BE2C (cell line): ENCODE measurements at regions not wholly inside any gene's neighbourhood (a gene's known extent, or its start where the extent isn't known, plus 50 kb on each side); places are given as distances from the start of the nearest gene placed in this dataset.
"Not testable (repeated sequence)": the region's sequence is repeated elsewhere in the genome, so short reads cannot be mapped to it uniquely, and the experiment has no call there.

Experiments used
- DNase-seq: peaks from one replicate; pipeline ENCODE4 v3.0.0-alpha.2; 2020
- H3K27me3 ChIP-seq: fragments of 250-450 bp; sonication (Bioruptor Pico); 2 replicates; pipeline ENCODE4 v1.5.1; 2020; ENCODE audit warnings: mild to moderate bottlenecking
- H3K36me3 ChIP-seq: fragments of 250-450 bp; sonication (Bioruptor Pico); 2 replicates; pipeline ENCODE4 v1.5.1; 2020; ENCODE audit warnings: mild to moderate bottlenecking
- H3K4me1 ChIP-seq: fragments of 250-450 bp; sonication (Bioruptor Pico); 2 replicates; pipeline ENCODE4 v1.5.1; 2020
- H3K4me3 ChIP-seq: 2 replicates; pipeline ENCODE4 v1.5.1; 2011; ENCODE audit warnings: low read depth, low read length
- H3K9me3 ChIP-seq: fragments of 250-450 bp; sonication (Bioruptor Pico); 2 replicates; pipeline ENCODE4 v1.5.1; 2020
- TF ChIP-seq, protein P1 (sequence below): IDR thresholded peaks from 2 replicates; pipeline ENCODE4 v1.5.1; 2012; ENCODE audit warnings: mild to moderate bottlenecking, low read depth, low read length

GRCh38 chr11:37277896-37278465, 679.9 kb upstream of the RAG2 start:
- no peaks in the 10 kb centered on the region for H3K9me3 ChIP-seq

DNA sequence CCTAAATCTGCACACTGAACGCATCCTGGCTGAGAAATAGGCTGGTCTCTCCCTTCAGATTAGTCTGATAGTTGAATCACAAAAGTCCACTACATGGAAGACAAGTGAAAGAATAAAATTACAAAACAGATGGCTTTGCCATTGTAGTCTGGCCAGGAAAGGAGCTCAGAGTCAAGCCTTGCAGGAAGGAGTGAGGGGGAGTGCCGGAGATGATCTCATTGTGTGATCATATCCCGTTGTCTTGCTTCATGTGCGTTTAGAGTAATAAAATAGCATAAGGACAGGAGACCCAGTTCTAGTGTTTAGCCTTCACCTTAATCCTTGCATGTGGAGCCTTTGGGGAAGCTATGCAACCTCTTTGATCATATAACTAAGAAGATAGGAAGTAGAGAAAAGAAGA, 666.7 kb upstream of the RAG2 start:
- TF ChIP-seq, protein P1, sequence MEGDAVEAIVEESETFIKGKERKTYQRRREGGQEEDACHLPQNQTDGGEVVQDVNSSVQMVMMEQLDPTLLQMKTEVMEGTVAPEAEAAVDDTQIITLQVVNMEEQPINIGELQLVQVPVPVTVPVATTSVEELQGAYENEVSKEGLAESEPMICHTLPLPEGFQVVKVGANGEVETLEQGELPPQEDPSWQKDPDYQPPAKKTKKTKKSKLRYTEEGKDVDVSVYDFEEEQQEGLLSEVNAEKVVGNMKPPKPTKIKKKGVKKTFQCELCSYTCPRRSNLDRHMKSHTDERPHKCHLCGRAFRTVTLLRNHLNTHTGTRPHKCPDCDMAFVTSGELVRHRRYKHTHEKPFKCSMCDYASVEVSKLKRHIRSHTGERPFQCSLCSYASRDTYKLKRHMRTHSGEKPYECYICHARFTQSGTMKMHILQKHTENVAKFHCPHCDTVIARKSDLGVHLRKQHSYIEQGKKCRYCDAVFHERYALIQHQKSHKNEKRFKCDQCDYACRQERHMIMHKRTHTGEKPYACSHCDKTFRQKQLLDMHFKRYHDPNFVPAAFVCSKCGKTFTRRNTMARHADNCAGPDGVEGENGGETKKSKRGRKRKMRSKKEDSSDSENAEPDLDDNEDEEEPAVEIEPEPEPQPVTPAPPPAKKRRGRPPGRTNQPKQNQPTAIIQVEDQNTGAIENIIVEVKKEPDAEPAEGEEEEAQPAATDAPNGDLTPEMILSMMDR: no peak
- H3K4me3 ChIP-seq: no peak overlapping the region
- no peaks in the 10 kb centered on the region for H3K27me3 ChIP-seq
- no peaks in the 10 kb centered on the region for H3K4me1 ChIP-seq
- no peaks in the 10 kb centered on the region for H3K9me3 ChIP-seq
- H3K36me3 ChIP-seq: no peaks in the 10 kb centered on the region
- DNase-seq: no peak

More at GRCh38 chr11:37277896-37278465, 679.9 kb upstream of the RAG2 start:
- Histone ChIP-seq H3K4me1 (no peaks in the 10 kb centered on the region), H3K4me3 (no peak overlapping the region), H3K27me3 (no peaks in the 10 kb centered on the region), H3K36me3 (no peaks in the 10 kb centered on the region)
- TF ChIP-seq, protein P1: no peak
- no peak for DNase-seq

DNA sequence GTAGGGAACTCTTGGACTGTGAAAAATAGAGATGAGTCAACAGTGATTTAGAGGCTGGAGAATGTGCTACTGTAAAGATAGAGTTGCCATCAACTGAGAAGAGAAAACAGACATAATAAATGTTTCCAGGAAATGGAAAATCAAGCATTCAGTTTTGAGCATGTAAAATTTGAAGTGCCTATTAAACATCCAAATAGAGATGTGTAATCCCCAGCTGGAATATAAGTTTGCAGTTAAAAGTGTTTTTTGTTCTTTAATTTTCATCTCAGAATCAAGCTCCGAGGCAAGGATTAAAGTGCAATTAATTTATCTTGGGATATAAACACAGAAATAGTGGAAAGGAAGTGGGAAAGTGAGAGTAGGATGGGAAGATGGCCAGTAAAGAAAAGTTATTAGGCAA, 666.0 kb upstream of the RAG2 start:
- H3K4me3 ChIP-seq: no peak overlapping the region
- no peaks in the 10 kb centered on the region for H3K36me3 ChIP-seq
- no peak for DNase-seq
- TF ChIP-seq, protein P1: no peak
- H3K27me3 ChIP-seq: no peaks in the 10 kb centered on the region
- no peaks in the 10 kb centered on the region for H3K9me3 ChIP-seq
- H3K4me1 ChIP-seq: no peaks in the 10 kb centered on the region

- not testable (repeated sequence) for DNase-seq, H3K4me1 ChIP-seq, H3K4me3 ChIP-seq, H3K36me3 ChIP-seq, H3K9me3 ChIP-seq, H3K27me3 ChIP-seq
Measured at GRCh38 chr11:37263467-37263866, 665.4 kb upstream of the RAG2 start.

GRCh38 chr11:37259734-37260133, 661.7 kb upstream of the RAG2 start:
- Histone ChIP-seq H3K4me1 (no peaks in the 10 kb centered on the region), H3K36me3 (no peaks in the 10 kb centered on the region), H3K4me3 (no peak overlapping the region), H3K9me3 (no peaks in the 10 kb centered on the region), H3K27me3 (no peaks in the 10 kb centered on the region)
- TF ChIP-seq, protein P1: no peak
- no peak for DNase-seq

GRCh38 chr11:37248145-37248544, 650.1 kb upstream of the RAG2 start:
- Histone ChIP-seq H3K27me3 (no peaks in the 10 kb centered on the region), H3K4me3 (no peak overlapping the region), H3K4me1 (no peaks in the 10 kb centered on the region), H3K9me3 (no peaks in the 10 kb centered on the region), H3K36me3 (no peaks in the 10 kb centered on the region)
- DNase-seq: no peak
- TF ChIP-seq, protein P1: no peak

GRCh38 chr11:37246092-37246491, 648.1 kb upstream of the RAG2 start:
- not testable (repeated sequence) for H3K4me3 ChIP-seq, H3K4me1 ChIP-seq, H3K27me3 ChIP-seq, DNase-seq, H3K36me3 ChIP-seq, H3K9me3 ChIP-seq
